Heart left ventricle (tissue), 16 donors: ENCODE measurements at regions not wholly inside any gene's neighbourhood (a gene's known extent, or its start where the extent isn't known, plus 50 kb on each side); places are given as distances from the start of the nearest gene placed in this dataset.

Experiments
- ATAC-seq, 4 donors: fragments of 200-7000 bp; cut with Tn5 transposase; one replicate each; pipeline ENCODE4 v1.9.1; 2020 to 2022; ENCODE audit warnings: moderate library complexity in 4 of 4, mild to moderate bottlenecking in 3 of 4, moderate number of reproducible peaks in 1 of 4
- DNase-seq, 5 donors: peaks; one replicate each; pipeline ENCODE4 v3.0.0-alpha.2; 2020
- H3K27ac ChIP-seq, 12 donors: fragments of 200-600 bp; sonication (generic) in 4 of 12; one replicate each; pipeline versions ENCODE4 v1.5.0 to v1.8.0; 2016 to 2022; ENCODE audit warnings: mild to moderate bottlenecking in 2 of 12
- H3K27me3 ChIP-seq, 9 donors: fragments of 200-600 bp; sonication (generic) in 2 of 9; one replicate each; pipeline versions ENCODE4 v1.5.1 to v1.8.0; 2016 to 2022; ENCODE audit warnings: mild to moderate bottlenecking in 3 of 9
- H3K36me3 ChIP-seq, 9 donors: fragments of 200-600 bp; sonication (generic) in 2 of 9; one replicate each; pipeline versions ENCODE4 v1.5.0 to v1.8.0; 2018 to 2022; ENCODE audit warnings: mild to moderate bottlenecking in 2 of 9
- H3K4me1 ChIP-seq, 12 donors: fragments of 200-600 bp; sonication (generic) in 4 of 12; one replicate each; pipeline versions ENCODE4 v1.5.0 to v1.8.0; 2016 to 2022; ENCODE audit warnings: mild to moderate bottlenecking in 3 of 12
- H3K4me3 ChIP-seq, 12 donors: fragments of 200-600 bp; sonication (generic) in 4 of 12; one replicate each; pipeline versions ENCODE4 v1.5.0 to v1.8.0; 2017 to 2022; ENCODE audit warnings: mild to moderate bottlenecking in 9 of 12, moderate library complexity in 4 of 12
- H3K9me3 ChIP-seq, 12 donors: fragments of 200-600 bp; sonication (generic) in 4 of 12; one replicate each; pipeline versions ENCODE4 v1.5.0 to v1.8.0; 2016 to 2022; ENCODE audit warnings: mild to moderate bottlenecking in 1 of 12
- CTCF ChIP-seq, 12 donors: fragments of 200-600 bp; sonication (generic) in 4 of 12; IDR thresholded peaks; one replicate each; pipeline versions ENCODE4 v1.5.0 to v1.8.0; 2018 to 2022; ENCODE audit warnings: antibody characterized with exemption in 12 of 12, mild to moderate bottlenecking in 5 of 12
- POLR2A ChIP-seq, 2 donors: fragments of 450-650 bp; IDR thresholded peaks; one replicate each; pipeline ENCODE4 v1.6.1; 2017; ENCODE audit warnings: antibody characterized with exemption in 2 of 2, mild to moderate bottlenecking in 2 of 2, moderate library complexity in 2 of 2
- WGBS, 4 donors: extraction: QIAGEN DNeasy Blood & Tissue Kit in 2 of 4; methylation state at CpG; one replicate each; pipeline versions ENCODE4 v1.1.5 to v1.1.7; 2013 to 2018; 5-methylcytosine and 5-hydroxymethylcytosine counted together
- intact Hi-C, 10 donors: fragments of 100-400 bp; cut with DNase I; formaldehyde crosslinking; loops; one replicate each; pipeline versions ENCODE4 v1.11.1 to v1.14.2; 2022
- donor health status: ischemic (EF 13 %, LVEDD 7.1; RV severe dilation, severe dysfunction).
- donor health status: healthy with polysubstance abuse.
- donor health status: DM: no; HTN: yes; CAD: no.
- donor health status: DM: no; HTN: no; CAD: no.
- donor health status: ischemic (EF 25% LVEDD 6.9; RV normal size, moderate dysfunction).
- donor health status: ischemic (EF 25% LVEDD 5.7; RV mildly dilated, moderate dysfunction).
- donor health status: healthy.
- donor health status: DM: yes; HTN: yes; CAD: no.
- donor health status: ischemic (EF 35%, LVEDD 5.7; RV mildly dilated, moderate dysfunction).
- donor health status: nonischemic (EF 11% LVEDD 7.7; RV severe dilation, severe dysfunction).
- donor health status: DM: yes; HTN: yes; CAD: no.
- donor health status: PGD.
- donor health status: ischemic (EF 29% LVEDD 5.4; RV normal size, mild dysfunction).
- donor health status: nonischemic (EF 23%, LVEDD 6.1; RV moderate dilation, normal function).

- no peak overlapping the region for H3K4me3 ChIP-seq
- TF ChIP-seq CTCF (IDR thresholded peaks at IDR 0.05): no peak
- no peak for TF ChIP-seq POLR2A (IDR thresholded peaks at IDR 0.05)
- ATAC-seq (no peak), DNase-seq (no peak)
- no peaks in the 10 kb centered on the region for H3K4me1 ChIP-seq
- H3K27ac ChIP-seq: no peak overlapping the region
- intact Hi-C loops: no loop called here
- no peaks in the 10 kb centered on the region for H3K9me3 ChIP-seq
- no peaks in the 10 kb centered on the region for H3K36me3 ChIP-seq
- WGBS, 4 donors: 40 to 60% (median 52%) methylated on average over 2 of the region's 2 CpGs
- H3K27me3 ChIP-seq: no peaks in the 10 kb centered on the region
Measured at GRCh38 chr2:220513573-220514288, 886.3 kb downstream of the SLC4A3 start.

- Histone ChIP-seq H3K27ac (no peak overlapping the region), H3K27me3 (no peaks in the 10 kb centered on the region), H3K9me3 (no peaks in the 10 kb centered on the region), H3K4me3 (no peak overlapping the region), H3K36me3 (no peaks in the 10 kb centered on the region), H3K4me1 (no peaks in the 10 kb centered on the region)
- ATAC-seq (no peak), DNase-seq (no peak)
- intact Hi-C loops: no loop called here
- no peak for TF ChIP-seq CTCF (IDR thresholded peaks at IDR 0.05)
- TF ChIP-seq POLR2A (IDR thresholded peaks at IDR 0.05): no peak
- 82 to 88% (median 85%) methylated on average over 5 of the region's 5 CpGs for WGBS, 4 donors
Measured at GRCh38 chr2:220521551-220521950, 894.1 kb downstream of the SLC4A3 start.

DNA sequence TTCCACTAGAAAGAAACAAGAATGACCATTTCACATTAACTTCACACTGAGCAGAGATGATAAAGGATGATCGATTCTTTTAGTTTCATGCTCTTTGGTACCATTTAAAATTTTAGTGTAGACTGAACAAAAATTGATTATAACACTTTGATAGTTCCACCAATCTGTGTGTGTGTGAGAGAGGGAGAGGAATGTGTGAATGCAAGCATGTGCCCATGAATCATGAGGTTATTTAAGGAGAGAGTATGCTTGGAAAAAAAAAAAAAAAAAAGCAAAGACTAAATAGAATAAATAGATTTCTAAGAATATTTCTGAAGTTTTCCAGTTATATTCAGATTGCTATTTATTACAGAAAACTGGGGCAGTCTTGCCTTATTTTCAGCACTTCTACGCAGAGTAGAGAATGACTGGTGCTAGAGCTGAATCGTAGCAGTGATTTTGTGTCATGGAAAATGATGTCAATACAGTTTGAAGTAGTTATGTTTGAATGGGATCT, 900.8 kb downstream of the SLC4A3 start:
- Histone ChIP-seq H3K4me3 (no peak overlapping the region), H3K27me3 (no peaks in the 10 kb centered on the region), H3K36me3 (no peaks in the 10 kb centered on the region), H3K9me3 (peaks cover 0 to 10% (median 2%) of the 10 kb centered on the region in 12 donors), H3K4me1 (peaks cover 0 to 6% (median 0%) of the 10 kb centered on the region in 12 donors), H3K27ac (peak overlapping the region in 1 of 12 donors; percentile 5)
- TF ChIP-seq POLR2A (IDR thresholded peaks at IDR 0.05) (no peak), CTCF (IDR thresholded peaks at IDR 0.05) (no peak)
- WGBS, 4 donors: 67 to 76% (median 67%) methylated on average over 3 of the region's 3 CpGs
- ATAC-seq (peak in 2 of 4 donors; percentile 48 to 55), DNase-seq (no peak)
- intact Hi-C loops: no loop called here

- no peak for DNase-seq
- Histone ChIP-seq H3K27me3 (no peaks in the 10 kb centered on the region), H3K4me3 (no peak overlapping the region), H3K27ac (no peak overlapping the region), H3K36me3 (no peaks in the 10 kb centered on the region), H3K4me1 (peaks cover 0 to 6% (median 0%) of the 10 kb centered on the region in 12 donors), H3K9me3 (peaks cover 0 to 17% (median 2%) of the 10 kb centered on the region in 12 donors)
- intact Hi-C loops: no loop called here
- 88 to 96% (median 90%) methylated on average over 1 of the region's 1 CpG for WGBS, 4 donors
- no peak for ATAC-seq
- no peak for TF ChIP-seq POLR2A (IDR thresholded peaks at IDR 0.05)
- TF ChIP-seq CTCF (IDR thresholded peaks at IDR 0.05): no peak
Measured at GRCh38 chr2:220531216-220531615, 903.8 kb downstream of the SLC4A3 start.
